LNCAP (cell line): ENCODE measurements at regions not wholly inside any gene's neighbourhood (a gene's known extent, or its start where the extent isn't known, plus 50 kb on each side); places are given as distances from the start of the nearest gene placed in this dataset.

ENCODE experiments used
- CTCF ChIP-seq: fragments of 450-650 bp; IDR thresholded peaks from 2 replicates; pipeline ENCODE4 v1.5.1; 2017; ENCODE audit warnings: mild to moderate bottlenecking

- TF ChIP-seq CTCF = no peak
Measured at GRCh38 chr2:120977582-120978358, 242.1 kb downstream of the GLI2 start.

- no peak for TF ChIP-seq CTCF
Measured at GRCh38 chr2:120978359-120979050, 242.8 kb downstream of the GLI2 start.

GRCh38 chr2:120979398-120979797, 243.7 kb downstream of the GLI2 start:
- no peak for TF ChIP-seq CTCF

GRCh38 chr2:120979921-120980320, 244.3 kb downstream of the GLI2 start:
- no peak for TF ChIP-seq CTCF

GRCh38 chr2:120981443-120981842, 245.8 kb downstream of the GLI2 start:
- TF ChIP-seq CTCF = no peak

GRCh38 chr2:120982598-120982997, 246.9 kb downstream of the GLI2 start:
- no peak for TF ChIP-seq CTCF

- no peak for TF ChIP-seq CTCF
Measured at GRCh38 chr2:120983344-120983743, 247.7 kb downstream of the GLI2 start.
